ENCODE measurements at regions not wholly inside any gene's neighbourhood (a gene's known extent, or its start where the extent isn't known, plus 50 kb on each side); places are given as distances from the start of the nearest gene placed in this dataset.

- H3K27ac ChIP-seq (ENCODE audit: low read depth, low read length, severe bottlenecking) = no peak overlapping the region
- WGBS, 2 experiments (ENCODE audit: insufficient coverage in 2 of 2) = 86% methylated on average over 1 of the region's 2 CpGs; no CpG with 5 or more reads in 1 of the 2 experiments
- H3K9me3 ChIP-seq (ENCODE audit: control insufficient read depth, low read length) = no peaks in the 10 kb centered on the region
- H3K4me1 ChIP-seq (ENCODE audit: control insufficient read depth, insufficient read depth, low read length, poor library complexity, severe bottlenecking) = no peaks in the 10 kb centered on the region
- no peak overlapping the region for H3K4me3 ChIP-seq (ENCODE audit: extremely low read depth, insufficient read depth, low read length, poor library complexity, severe bottlenecking)
- no peaks in the 10 kb centered on the region for H3K36me3 ChIP-seq (ENCODE audit: control insufficient read depth, insufficient read depth, low read length)
These were observed 747.3 kb upstream of the TENM4 start for GRCh38 chr11:80188076-80188627.

GRCh38 chr11:80186692-80187091, 745.9 kb upstream of the TENM4 start:
- H3K4me3 ChIP-seq (ENCODE audit: extremely low read depth, insufficient read depth, low read length, poor library complexity, severe bottlenecking) = no peak overlapping the region
- 94 to 100% methylated on average over 1 to 2 of the region's 3 CpGs for WGBS, 2 experiments (ENCODE audit: insufficient coverage in 2 of 2)
- H3K27ac ChIP-seq (ENCODE audit: low read depth, low read length, severe bottlenecking) = no peak overlapping the region
- H3K4me1 ChIP-seq (ENCODE audit: control insufficient read depth, insufficient read depth, low read length, poor library complexity, severe bottlenecking) = no peaks in the 10 kb centered on the region
- no peaks in the 10 kb centered on the region for H3K36me3 ChIP-seq (ENCODE audit: control insufficient read depth, insufficient read depth, low read length)
- H3K9me3 ChIP-seq (ENCODE audit: control insufficient read depth, low read length) = no peaks in the 10 kb centered on the region

GRCh38 chr11:80182901-80183300, 742.1 kb upstream of the TENM4 start:
- Histone ChIP-seq H3K4me3 (ENCODE audit: extremely low read depth, insufficient read depth, low read length, poor library complexity, severe bottlenecking) (no peak overlapping the region), H3K9me3 (ENCODE audit: control insufficient read depth, low read length) (no peaks in the 10 kb centered on the region), H3K36me3 (ENCODE audit: control insufficient read depth, insufficient read depth, low read length) (no peaks in the 10 kb centered on the region), H3K27ac (ENCODE audit: low read depth, low read length, severe bottlenecking) (no peak overlapping the region), H3K4me1 (ENCODE audit: control insufficient read depth, insufficient read depth, low read length, poor library complexity, severe bottlenecking) (no peaks in the 10 kb centered on the region)
- WGBS, 2 experiments (ENCODE audit: insufficient coverage in 2 of 2) = 94 to 100% methylated on average over 3 of the region's 3 CpGs

GRCh38 chr11:80173371-80174136, 732.7 kb upstream of the TENM4 start:
- 100% methylated on average over 1 of the region's 3 CpGs; no CpG with 5 or more reads in 1 of the 2 experiments for WGBS, 2 experiments (ENCODE audit: insufficient coverage in 2 of 2)
- H3K4me1 ChIP-seq (ENCODE audit: control insufficient read depth, insufficient read depth, low read length, poor library complexity, severe bottlenecking) = peaks cover 2% of the 10 kb centered on the region
- no peak overlapping the region for H3K27ac ChIP-seq (ENCODE audit: low read depth, low read length, severe bottlenecking)

GRCh38 chr11:80168796-80169195, 728.0 kb upstream of the TENM4 start:
- Histone ChIP-seq H3K4me3 (ENCODE audit: extremely low read depth, insufficient read depth, low read length, poor library complexity, severe bottlenecking) (no peak overlapping the region), H3K4me1 (ENCODE audit: control insufficient read depth, insufficient read depth, low read length, poor library complexity, severe bottlenecking) (peaks cover 14% of the 10 kb centered on the region), H3K27ac (ENCODE audit: low read depth, low read length, severe bottlenecking) (no peak overlapping the region), H3K9me3 (ENCODE audit: control insufficient read depth, low read length) (no peaks in the 10 kb centered on the region), H3K36me3 (ENCODE audit: control insufficient read depth, insufficient read depth, low read length) (no peaks in the 10 kb centered on the region)
- WGBS, 2 experiments (ENCODE audit: insufficient coverage in 2 of 2) = 100% methylated on average over 2 of the region's 2 CpGs

More at GRCh38 chr11:80173371-80174136, 732.7 kb upstream of the TENM4 start:
- Histone ChIP-seq H3K9me3 (ENCODE audit: control insufficient read depth, low read length) (no peaks in the 10 kb centered on the region), H3K36me3 (ENCODE audit: control insufficient read depth, insufficient read depth, low read length) (no peaks in the 10 kb centered on the region), H3K4me3 (ENCODE audit: extremely low read depth, insufficient read depth, low read length, poor library complexity, severe bottlenecking) (no peak overlapping the region)

- Histone ChIP-seq H3K9me3 (ENCODE audit: control insufficient read depth, low read length) (no peaks in the 10 kb centered on the region), H3K36me3 (ENCODE audit: control insufficient read depth, insufficient read depth, low read length) (no peaks in the 10 kb centered on the region), H3K4me3 (ENCODE audit: extremely low read depth, insufficient read depth, low read length, poor library complexity, severe bottlenecking) (no peak overlapping the region), H3K4me1 (ENCODE audit: control insufficient read depth, insufficient read depth, low read length, poor library complexity, severe bottlenecking) (peaks cover 14% of the 10 kb centered on the region), H3K27ac (ENCODE audit: low read depth, low read length, severe bottlenecking) (peak overlapping the region; percentile 68)
- 48 to 58% methylated on average over 2 of the region's 3 CpGs for WGBS, 2 experiments (ENCODE audit: insufficient coverage in 2 of 2)
These were observed 726.9 kb upstream of the TENM4 start for GRCh38 chr11:80167766-80168165.

- Histone ChIP-seq H3K27ac (ENCODE audit: low read depth, low read length, severe bottlenecking) (no peak overlapping the region), H3K36me3 (ENCODE audit: control insufficient read depth, insufficient read depth, low read length) (no peaks in the 10 kb centered on the region), H3K4me3 (ENCODE audit: extremely low read depth, insufficient read depth, low read length, poor library complexity, severe bottlenecking) (no peak overlapping the region), H3K9me3 (ENCODE audit: control insufficient read depth, low read length) (no peaks in the 10 kb centered on the region), H3K4me1 (ENCODE audit: control insufficient read depth, insufficient read depth, low read length, poor library complexity, severe bottlenecking) (peaks cover 14% of the 10 kb centered on the region)
- 80 to 100% methylated on average over 1 of the region's 1 CpG for WGBS, 2 experiments (ENCODE audit: insufficient coverage in 2 of 2)
These were observed 724.9 kb upstream of the TENM4 start for GRCh38 chr11:80165744-80166143.

GRCh38 chr11:80163441-80163840, 722.6 kb upstream of the TENM4 start:
- H3K27ac ChIP-seq (ENCODE audit: low read depth, low read length, severe bottlenecking) = no peak overlapping the region
- WGBS, 2 experiments (ENCODE audit: insufficient coverage in 2 of 2) = 86 to 87% methylated on average over 1 of the region's 1 CpG
- H3K4me1 ChIP-seq (ENCODE audit: control insufficient read depth, insufficient read depth, low read length, poor library complexity, severe bottlenecking) = peaks cover 11% of the 10 kb centered on the region
- no peaks in the 10 kb centered on the region for H3K36me3 ChIP-seq (ENCODE audit: control insufficient read depth, insufficient read depth, low read length)
- H3K4me3 ChIP-seq (ENCODE audit: extremely low read depth, insufficient read depth, low read length, poor library complexity, severe bottlenecking) = no peak overlapping the region
- H3K9me3 ChIP-seq (ENCODE audit: control insufficient read depth, low read length) = no peaks in the 10 kb centered on the region

- Histone ChIP-seq H3K4me1 (ENCODE audit: control insufficient read depth, insufficient read depth, low read length, poor library complexity, severe bottlenecking) (peaks cover 7% of the 10 kb centered on the region), H3K9me3 (ENCODE audit: control insufficient read depth, low read length) (no peaks in the 10 kb centered on the region), H3K4me3 (ENCODE audit: extremely low read depth, insufficient read depth, low read length, poor library complexity, severe bottlenecking) (no peak overlapping the region), H3K36me3 (ENCODE audit: control insufficient read depth, insufficient read depth, low read length) (no peaks in the 10 kb centered on the region), H3K27ac (ENCODE audit: low read depth, low read length, severe bottlenecking) (no peak overlapping the region)
- WGBS, 2 experiments (ENCODE audit: insufficient coverage in 2 of 2) = 100% methylated on average over 1 of the region's 3 CpGs; no CpG with 5 or more reads in 1 of the 2 experiments
These were observed 722.2 kb upstream of the TENM4 start for GRCh38 chr11:80163011-80163410.

- H3K27ac ChIP-seq (ENCODE audit: low read depth, low read length, severe bottlenecking) = no peak overlapping the region
- H3K9me3 ChIP-seq (ENCODE audit: control insufficient read depth, low read length) = no peaks in the 10 kb centered on the region
- WGBS, 2 experiments (ENCODE audit: insufficient coverage in 2 of 2) = 80 to 100% methylated on average over 1 of the region's 4 CpGs
- no peaks in the 10 kb centered on the region for H3K36me3 ChIP-seq (ENCODE audit: control insufficient read depth, insufficient read depth, low read length)
- peaks cover under 1% of the 10 kb centered on the region for H3K4me1 ChIP-seq (ENCODE audit: control insufficient read depth, insufficient read depth, low read length, poor library complexity, severe bottlenecking)
- no peak overlapping the region for H3K4me3 ChIP-seq (ENCODE audit: extremely low read depth, insufficient read depth, low read length, poor library complexity, severe bottlenecking)
These were observed 721.6 kb upstream of the TENM4 start for GRCh38 chr11:80162387-80162786.

- 30% methylated on average over 2 of the region's 3 CpGs; no CpG with 5 or more reads in 1 of the 2 experiments for WGBS, 2 experiments (ENCODE audit: insufficient coverage in 2 of 2)
- Histone ChIP-seq H3K36me3 (ENCODE audit: control insufficient read depth, insufficient read depth, low read length) (no peaks in the 10 kb centered on the region), H3K4me3 (ENCODE audit: extremely low read depth, insufficient read depth, low read length, poor library complexity, severe bottlenecking) (no peak overlapping the region), H3K9me3 (ENCODE audit: control insufficient read depth, low read length) (no peaks in the 10 kb centered on the region), H3K4me1 (ENCODE audit: control insufficient read depth, insufficient read depth, low read length, poor library complexity, severe bottlenecking) (no peaks in the 10 kb centered on the region), H3K27ac (ENCODE audit: low read depth, low read length, severe bottlenecking) (no peak overlapping the region)
These were observed 716.6 kb upstream of the TENM4 start for GRCh38 chr11:80157447-80157846.

All from mesodermal cell (in vitro differentiated cells).